ENCODE measurements at regions not wholly inside any gene's neighbourhood (a gene's known extent, or its start where the extent isn't known, plus 50 kb on each side); places are given as distances from the start of the nearest gene placed in this dataset.

DNA sequence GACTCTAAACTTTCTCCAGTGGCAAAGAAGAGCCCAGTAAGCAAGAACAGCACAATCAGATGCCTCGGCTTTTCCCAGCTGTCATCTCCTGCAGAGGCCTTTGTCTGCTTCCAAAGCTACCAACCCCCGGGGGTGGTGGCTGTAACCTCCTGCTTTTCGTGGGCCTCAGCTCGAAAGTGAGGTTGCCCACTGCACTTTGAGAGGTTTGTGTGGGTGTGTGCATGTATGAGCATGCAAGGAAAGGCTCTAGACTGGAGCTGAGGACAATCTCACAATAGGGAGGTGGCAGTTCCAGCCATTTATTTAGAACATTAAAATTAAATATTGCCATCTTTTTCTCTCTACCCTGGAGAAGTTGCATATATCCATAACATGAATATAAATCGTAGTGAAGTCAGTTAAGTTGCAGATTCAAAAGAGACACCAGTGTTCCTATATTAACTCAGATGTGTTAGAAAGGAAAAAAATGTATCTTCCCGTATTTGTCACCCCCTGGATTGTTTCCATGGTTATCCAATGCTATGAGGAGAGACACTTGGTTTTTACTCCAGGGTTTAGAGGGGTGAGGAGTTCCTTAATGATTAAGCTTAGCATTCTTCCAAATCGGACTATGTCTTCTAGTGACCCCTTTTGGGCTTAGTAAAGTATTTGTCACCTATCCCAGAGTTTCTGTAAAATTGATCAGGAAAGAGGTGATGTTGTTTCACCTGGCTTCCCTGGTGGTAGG, 781.1 kb downstream of the INHBA start:
- intact Hi-C loops (cut with DNase I): no loop called here
- no peak for DNase-seq

DNA sequence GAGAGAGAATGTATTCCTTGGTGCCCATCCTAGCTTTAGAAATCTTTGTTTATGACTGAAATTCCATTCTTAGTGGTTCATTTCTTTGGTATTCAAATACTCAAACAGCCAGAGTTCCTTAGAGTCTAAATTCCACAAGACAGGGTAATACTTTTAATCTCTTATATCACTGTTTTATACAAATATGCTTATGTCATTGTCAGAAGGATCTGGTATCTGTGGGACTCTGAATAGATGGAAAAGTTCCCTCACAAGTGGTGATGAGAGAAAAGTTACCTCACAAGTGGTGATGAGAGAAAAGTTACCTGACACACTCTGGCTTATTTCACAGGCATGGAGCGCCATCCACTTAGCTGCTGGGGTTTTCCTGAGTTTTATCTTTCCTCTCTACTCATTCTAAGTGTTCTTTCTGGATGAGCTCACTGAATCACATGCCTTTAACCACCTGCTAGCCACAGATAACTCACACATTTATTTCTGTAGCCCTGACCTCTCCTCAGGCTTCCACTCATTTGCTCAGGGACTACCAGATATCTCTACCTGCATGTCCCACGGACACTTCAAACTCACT, 784.0 kb downstream of the SUGCT start:
- WGBS, 2 donors: 90 to 92% methylated on average over 2 of the region's 2 CpGs

More for the DNA sequence above, 781.1 kb downstream of the INHBA start:
- Histone ChIP-seq H3K36me3 (no peaks in the 10 kb centered on the region), H3K27me3 (peaks cover 0 to 8% (median 0%) of the 10 kb centered on the region in 4 donors), H3K4me1 (peaks cover 0 to 14% (median 0%) of the 10 kb centered on the region in 3 donors), H3K9me3 (no peaks in the 10 kb centered on the region), H3K4me3 (no peak overlapping the region), H3K27ac (no peak overlapping the region)
- TF ChIP-seq, protein P1, sequence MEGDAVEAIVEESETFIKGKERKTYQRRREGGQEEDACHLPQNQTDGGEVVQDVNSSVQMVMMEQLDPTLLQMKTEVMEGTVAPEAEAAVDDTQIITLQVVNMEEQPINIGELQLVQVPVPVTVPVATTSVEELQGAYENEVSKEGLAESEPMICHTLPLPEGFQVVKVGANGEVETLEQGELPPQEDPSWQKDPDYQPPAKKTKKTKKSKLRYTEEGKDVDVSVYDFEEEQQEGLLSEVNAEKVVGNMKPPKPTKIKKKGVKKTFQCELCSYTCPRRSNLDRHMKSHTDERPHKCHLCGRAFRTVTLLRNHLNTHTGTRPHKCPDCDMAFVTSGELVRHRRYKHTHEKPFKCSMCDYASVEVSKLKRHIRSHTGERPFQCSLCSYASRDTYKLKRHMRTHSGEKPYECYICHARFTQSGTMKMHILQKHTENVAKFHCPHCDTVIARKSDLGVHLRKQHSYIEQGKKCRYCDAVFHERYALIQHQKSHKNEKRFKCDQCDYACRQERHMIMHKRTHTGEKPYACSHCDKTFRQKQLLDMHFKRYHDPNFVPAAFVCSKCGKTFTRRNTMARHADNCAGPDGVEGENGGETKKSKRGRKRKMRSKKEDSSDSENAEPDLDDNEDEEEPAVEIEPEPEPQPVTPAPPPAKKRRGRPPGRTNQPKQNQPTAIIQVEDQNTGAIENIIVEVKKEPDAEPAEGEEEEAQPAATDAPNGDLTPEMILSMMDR (IDR thresholded peaks at IDR 0.05): no peak
- TF ChIP-seq POLR2A (IDR thresholded peaks at IDR 0.05): no peak
- WGBS, 2 donors: 43 to 61% methylated on average over 6 to 7 of the region's 7 CpGs

DNA sequence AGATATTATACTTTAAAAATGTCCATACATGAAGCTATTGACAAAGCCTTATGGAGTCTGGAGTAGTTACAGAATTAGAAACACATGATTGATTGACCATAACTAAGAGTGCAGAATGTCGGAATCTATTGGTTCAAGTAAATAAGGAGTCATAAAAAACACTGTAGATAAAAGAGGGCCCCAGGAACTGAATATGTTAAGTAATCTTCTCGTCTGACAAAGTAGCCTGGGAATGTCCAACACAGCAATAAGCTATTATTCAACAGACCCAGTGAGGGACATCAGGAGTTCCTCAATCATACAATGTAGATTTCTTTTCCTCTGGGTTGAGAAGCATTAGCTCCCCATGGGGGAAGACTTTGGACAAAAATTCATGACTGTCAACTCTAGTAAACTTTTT, 782.0 kb downstream of the SUGCT start:
- Histone ChIP-seq H3K36me3 (no peaks in the 10 kb centered on the region), H3K4me1 (peaks cover 0 to 5% (median 0%) of the 10 kb centered on the region in 3 donors), H3K9me3 (no peaks in the 10 kb centered on the region), H3K27ac (no peak overlapping the region), H3K4me3 (no peak overlapping the region), H3K27me3 (peaks cover 0 to 8% (median 0%) of the 10 kb centered on the region in 4 donors)
- intact Hi-C loops (cut with DNase I): no loop called here
- no peak for DNase-seq
- WGBS, 2 donors: 70 to 85% methylated on average over 2 of the region's 2 CpGs
- no peak for TF ChIP-seq POLR2A (IDR thresholded peaks at IDR 0.05)
- TF ChIP-seq, protein P1 (IDR thresholded peaks at IDR 0.05): no peak

More for the DNA sequence above, 784.0 kb downstream of the SUGCT start:
- no peak overlapping the region for H3K4me3 ChIP-seq
- no peaks in the 10 kb centered on the region for H3K36me3 ChIP-seq
- intact Hi-C loops (cut with DNase I): no loop called here
- TF ChIP-seq, protein P1 (IDR thresholded peaks at IDR 0.05): no peak
- no peak for TF ChIP-seq POLR2A (IDR thresholded peaks at IDR 0.05)
- peaks cover 0 to 14% (median 0%) of the 10 kb centered on the region in 3 donors for H3K4me1 ChIP-seq
- peaks cover 0 to 8% (median 0%) of the 10 kb centered on the region in 4 donors for H3K27me3 ChIP-seq
- no peaks in the 10 kb centered on the region for H3K9me3 ChIP-seq
- no peak overlapping the region for H3K27ac ChIP-seq
- DNase-seq: no peak

DNA sequence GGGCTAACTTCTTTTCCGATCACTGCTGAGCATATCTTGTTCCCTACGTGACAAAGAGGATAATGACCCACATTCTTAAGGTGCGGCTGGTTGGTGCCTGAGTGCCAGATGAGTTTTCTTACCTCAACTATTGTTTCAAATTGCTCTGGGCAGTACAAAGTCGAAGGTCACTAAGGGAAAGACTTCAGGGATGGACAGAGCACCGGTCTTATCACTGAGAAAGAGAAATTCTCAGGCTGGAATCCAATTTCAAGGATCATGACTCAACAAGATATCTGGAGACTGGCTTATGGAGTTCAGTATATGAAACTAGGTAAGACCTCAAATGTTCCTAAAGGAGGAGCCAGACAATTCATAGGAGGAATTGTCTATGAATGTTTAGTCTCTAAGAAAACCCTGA, 780.3 kb downstream of the SUGCT start:
- TF ChIP-seq, protein P1 (IDR thresholded peaks at IDR 0.05): no peak
- TF ChIP-seq POLR2A (IDR thresholded peaks at IDR 0.05): no peak
- no peak for DNase-seq
- H3K27me3 ChIP-seq: peaks cover 0 to 4% (median 0%) of the 10 kb centered on the region in 4 donors
- no peak overlapping the region for H3K4me3 ChIP-seq
- H3K9me3 ChIP-seq: no peaks in the 10 kb centered on the region
- no peak overlapping the region for H3K27ac ChIP-seq
- 83% methylated on average over 5 of the region's 5 CpGs for WGBS, 2 donors
- H3K4me1 ChIP-seq: no peaks in the 10 kb centered on the region
- H3K36me3 ChIP-seq: no peaks in the 10 kb centered on the region
- intact Hi-C loops (cut with DNase I): no loop called here
